Superior temporal gyrus (tissue), 1 donor: ENCODE measurements at regions not wholly inside any gene's neighbourhood (a gene's known extent, or its start where the extent isn't known, plus 50 kb on each side); places are given as distances from the start of the nearest gene placed in this dataset.

Experiments used
- DNase-seq: peaks from one replicate; pipeline ENCODE4 v3.0.0-alpha.2; 2016; ENCODE audit errors: extremely low spot score

- DNase-seq = no peak
Measured at GRCh38 chr16:24414534-24414933, 124.8 kb upstream of the RBBP6 start.

- no peak for DNase-seq
Measured at GRCh38 chr16:24418733-24419132, 120.6 kb upstream of the RBBP6 start.

GRCh38 chr16:24423312-24423711 lies 116.1 kb upstream of the RBBP6 start:
- DNase-seq = no peak

- DNase-seq = no peak
Measured at GRCh38 chr16:24424364-24424763, 115.0 kb upstream of the RBBP6 start.

GRCh38 chr16:24427840-24428239 lies 111.5 kb upstream of the RBBP6 start:
- no peak for DNase-seq

- DNase-seq = no peak
Measured at GRCh38 chr16:24428756-24429155, 110.6 kb upstream of the RBBP6 start.

GRCh38 chr16:24430954-24431760 lies 108.2 kb upstream of the RBBP6 start:
- no peak for DNase-seq

- no peak for DNase-seq
Measured at GRCh38 chr16:24433706-24434105, 105.7 kb upstream of the RBBP6 start.

- no peak for DNase-seq
Measured at GRCh38 chr16:24440306-24440705, 99.1 kb upstream of the RBBP6 start.

GRCh38 chr16:24442631-24443030 lies 96.7 kb upstream of the RBBP6 start:
- DNase-seq = no peak

GRCh38 chr16:24445216-24445615 lies 94.2 kb upstream of the RBBP6 start:
- DNase-seq = no peak

- DNase-seq = no peak
Measured at GRCh38 chr16:24446189-24446588, 93.2 kb upstream of the RBBP6 start.

- DNase-seq = no peak
Measured at GRCh38 chr16:24452724-24453123, 86.6 kb upstream of the RBBP6 start.

- no peak for DNase-seq
Measured at GRCh38 chr16:24463196-24463945, 76.0 kb upstream of the RBBP6 start.

GRCh38 chr16:24471561-24472350 lies 67.6 kb upstream of the RBBP6 start:
- DNase-seq = peak; percentile 61

GRCh38 chr16:24477492-24477891 lies 61.9 kb upstream of the RBBP6 start:
- DNase-seq = no peak

GRCh38 chr16:24478401-24478800 lies 61.0 kb upstream of the RBBP6 start:
- DNase-seq = no peak

GRCh38 chr16:24482681-24483202 lies 56.6 kb upstream of the RBBP6 start:
- no peak for DNase-seq

- no peak for DNase-seq
Measured at GRCh38 chr16:24488045-24488444, 51.3 kb upstream of the RBBP6 start.
